Endothelial cell of umbilical vein (primary cell): ENCODE measurements at regions not wholly inside any gene's neighbourhood (a gene's known extent, or its start where the extent isn't known, plus 50 kb on each side); places are given as distances from the start of the nearest gene placed in this dataset.

Experiments
- BruUV-seq: library from RNA; stranded (reverse); fragments of 400-500 nt; replicated peaks from 2 replicates; lab custom pipeline; 2021; lab: Mats Ljungman, UMichigan
- CTCF ChIA-PET: fragments of 300-600, 350-600 bp; sonication (Branson Sonifier 250); formaldehyde crosslinking; loops from one replicate; lab custom pipeline; 2021; ENCODE audit warnings: antibody characterized with exemption, inconsistent platforms; lab: Charles Lee
- POLR2A ChIA-PET: fragments of 300-600, 350-600 bp; sonication (Branson Sonifier 250); formaldehyde crosslinking; loops from one replicate; lab custom pipeline; 2021; ENCODE audit warnings: antibody characterized with exemption, inconsistent platforms; lab: Charles Lee
- DNase-seq: peaks from one replicate; pipeline ENCODE4 v3.0.0-alpha.2; 2011; ENCODE audit warnings: low read depth, low spot score
- FAIRE-seq: peaks from 2 replicates; lab custom pipeline; 2011; peaks lifted over from hg19 to GRCh38; lab: Jason Lieb, UNC
- H2AFZ ChIP-seq: 2 replicates; pipeline ENCODE4 v1.6.0; 2012; ENCODE audit warnings: low read depth, low read length, control low read depth, inconsistent platforms
- H3K27ac ChIP-seq: 2 replicates; pipeline ENCODE4 v1.5.1; 2011; ENCODE audit warnings: low read depth, mild to moderate bottlenecking, control low read depth, low read length, moderate library complexity; ENCODE audit not compliant: insufficient read depth
- H3K27me3 ChIP-seq, 2 experiments: 2 replicates each; pipeline versions ENCODE4 v1.6.0 to v1.6.1; 2011; ENCODE audit warnings: low read length in 2 of 2, mixed read lengths in 1 of 2; ENCODE audit not compliant: control insufficient read depth in 2 of 2, insufficient read depth in 2 of 2
- H3K36me3 ChIP-seq, 2 experiments: 2 replicates in 1 of 2; 3 replicates in 1 of 2; pipeline ENCODE4 v1.5.1; 2011; ENCODE audit warnings: low read length in 2 of 2, mild to moderate bottlenecking in 1 of 2, moderate library complexity in 1 of 2; ENCODE audit not compliant: control insufficient read depth in 2 of 2, insufficient read depth in 2 of 2; ENCODE audit errors: extremely low read depth in 1 of 2
- H3K4me1 ChIP-seq: 3 replicates; pipeline ENCODE4 v1.5.1; 2011; ENCODE audit warnings: mild to moderate bottlenecking, low read length; ENCODE audit not compliant: control insufficient read depth, insufficient read depth; ENCODE audit errors: extremely low read depth
- H3K4me2 ChIP-seq: 2 replicates; pipeline ENCODE4 v1.6.1; 2011; ENCODE audit warnings: low read length, control low read depth, mixed read lengths; ENCODE audit not compliant: insufficient read depth
- H3K4me3 ChIP-seq, 3 experiments: fragments of 200-600 bp in 1 of 3; sonication (generic), shearing (Covaris generic) in 1 of 3; replicated peaks in 1 of 3; 2 replicates each; pipeline ENCODE4 v1.5.1; 2011 to 2016; ENCODE audit warnings: control low read depth in 3 of 3, low read length in 3 of 3, mild to moderate bottlenecking in 2 of 3, inconsistent platforms in 1 of 3, low read depth in 1 of 3, moderate library complexity in 1 of 3; ENCODE audit not compliant: insufficient read depth in 1 of 3
- H3K79me2 ChIP-seq: 2 replicates; pipeline ENCODE4 v1.6.0; 2012; ENCODE audit warnings: low read length, inconsistent platforms; ENCODE audit not compliant: control insufficient read depth, insufficient read depth
- H3K9ac ChIP-seq: replicated peaks from 2 replicates; pipeline ENCODE3; 2011; ENCODE audit warnings: low read length, control low read depth; ENCODE audit not compliant: insufficient read depth; ENCODE audit errors: extremely low read depth
- H3K9me1 ChIP-seq: replicated peaks from 3 replicates; pipeline ENCODE4 v1.6.0; 2011; ENCODE audit warnings: mild to moderate bottlenecking, low read length; ENCODE audit not compliant: control insufficient read depth, insufficient read depth; ENCODE audit errors: extremely low read depth
- H3K9me3 ChIP-seq: replicated peaks from 2 replicates; pipeline ENCODE4 v1.5.1; 2012; ENCODE audit warnings: low read length, inconsistent platforms; ENCODE audit not compliant: control insufficient read depth, insufficient read depth
- H4K20me1 ChIP-seq: replicated peaks from 2 replicates; pipeline ENCODE3; 2011; ENCODE audit warnings: mild to moderate bottlenecking, low read length; ENCODE audit not compliant: control insufficient read depth, insufficient read depth; ENCODE audit errors: extremely low read depth
- FOS ChIP-seq: IDR thresholded peaks from 2 replicates; pipeline ENCODE4 v1.6.1; 2011; ENCODE audit warnings: mild to moderate bottlenecking, low read length, moderate library complexity, borderline replicate concordance; ENCODE audit not compliant: insufficient read depth
- GATA2 ChIP-seq: IDR thresholded peaks from 2 replicates; pipeline ENCODE4 v1.7.0; 2011; ENCODE audit warnings: low read depth, mild to moderate bottlenecking, moderate library complexity, mixed read lengths, low read length; ENCODE audit not compliant: insufficient read length, insufficient read depth
- JUN ChIP-seq: IDR thresholded peaks from 2 replicates; pipeline ENCODE4 v1.6.1; 2011; ENCODE audit warnings: borderline replicate concordance, low read depth; ENCODE audit not compliant: insufficient read length, insufficient read depth
- POLR2A ChIP-seq: IDR thresholded peaks from 2 replicates; pipeline ENCODE4 v1.6.1; 2012; ENCODE audit warnings: low read depth, mild to moderate bottlenecking, control low read depth, low read length
- POLR2AphosphoS5 ChIP-seq: IDR thresholded peaks from 2 replicates; pipeline ENCODE4 v1.6.1; 2012; ENCODE audit warnings: low read depth, mild to moderate bottlenecking, control low read depth, low read length, moderate library complexity; ENCODE audit not compliant: insufficient read depth
- dilution Hi-C: fragments of 300-500 bp; cut with MboI; formaldehyde crosslinking; loops from one replicate; pipeline ENCODE4 v1.15.0; 2019; ENCODE audit warnings: low sequenced_read_pairs; ENCODE audit not compliant: extremely low pct_ligation_motif_present
- intact Hi-C: fragments of 100-400 bp; cut with micrococcal nuclease; formaldehyde crosslinking; loops from one replicate; pipeline ENCODE4 v1.10.0; 2022
- TF ChIP-seq, protein P1 (sequence below): IDR thresholded peaks from 2 replicates; pipeline ENCODE4 v1.6.1; 2011; ENCODE audit not compliant: insufficient read depth, insufficient read length
- TF ChIP-seq, protein P2 (sequence below), 2 donors: IDR thresholded peaks; 1 replicate in 1 of 2; 2 replicates in 1 of 2; pipeline ENCODE4 v1.5.1; 2011; ENCODE audit warnings: low read length in 2 of 2, mild to moderate bottlenecking in 2 of 2, moderate library complexity in 2 of 2, control low read depth in 1 of 2, inconsistent platforms in 1 of 2, low read depth in 1 of 2; ENCODE audit not compliant: insufficient read depth in 1 of 2; ENCODE audit errors: extremely low read depth in 1 of 2

GRCh38 chr5:171573451-171574225 lies 154.2 kb downstream of the FGF18 start:
- H3K9me3 ChIP-seq: no peaks in the 10 kb centered on the region
- no TSS peak for BruUV-seq
- H3K4me2 ChIP-seq: no peak overlapping the region
- no peak for DNase-seq
- peaks cover 17% of the 10 kb centered on the region for H3K4me1 ChIP-seq
- FAIRE-seq: no peak
- intact Hi-C loops: no loop called here
- H4K20me1 ChIP-seq: no peaks in the 10 kb centered on the region
- CTCF ChIA-PET: no interaction called here
- H3K4me3 ChIP-seq: no peak overlapping the region
- no peaks in the 10 kb centered on the region for H3K9me1 ChIP-seq
- no peak overlapping the region for H3K27ac ChIP-seq
- H2AFZ ChIP-seq: no peak overlapping the region
- no peaks in the 10 kb centered on the region for H3K36me3 ChIP-seq
- peaks cover 3% of the 10 kb centered on the region in 2 experiments for H3K27me3 ChIP-seq
- TF ChIP-seq POLR2AphosphoS5 (no peak), JUN (no peak), FOS (no peak)
- no peak overlapping the region for H3K9ac ChIP-seq
- H3K79me2 ChIP-seq: no peaks in the 10 kb centered on the region
- POLR2A ChIA-PET: no interaction called here
- dilution Hi-C loops: no loop called here

DNA sequence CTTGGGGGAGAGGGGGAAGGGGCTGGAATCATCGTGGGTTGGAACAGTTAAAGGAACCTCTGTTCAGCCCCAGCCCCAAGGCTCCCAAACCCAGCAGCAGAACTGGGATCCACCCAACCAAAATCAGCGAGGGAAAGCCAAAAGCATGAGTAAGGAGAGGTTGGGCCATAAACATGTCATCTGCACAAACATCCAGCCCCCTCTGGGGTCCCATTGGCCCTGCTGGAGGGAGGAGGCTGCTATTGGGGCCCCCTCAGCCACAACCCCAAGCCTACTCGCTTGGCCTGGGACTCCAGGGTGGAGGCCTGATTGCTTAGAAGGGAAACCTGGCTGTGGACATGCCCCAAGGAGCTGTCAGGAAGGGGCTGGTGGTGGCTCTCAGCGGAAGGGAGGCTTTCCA lies 154.9 kb downstream of the FGF18 start:
- no peak for DNase-seq
- POLR2A ChIA-PET: no interaction called here
- H3K4me2 ChIP-seq: no peak overlapping the region
- H3K9me3 ChIP-seq: no peaks in the 10 kb centered on the region
- CTCF ChIA-PET: no interaction called here
- H4K20me1 ChIP-seq: no peaks in the 10 kb centered on the region
- dilution Hi-C loops: no loop called here
- H3K36me3 ChIP-seq: no peaks in the 10 kb centered on the region
- no peak overlapping the region for H2AFZ ChIP-seq
- no peak overlapping the region for H3K4me3 ChIP-seq
- no peak overlapping the region for H3K9ac ChIP-seq
- intact Hi-C loops: no loop called here
- no peak overlapping the region for H3K27ac ChIP-seq
- no TSS peak for BruUV-seq
- no peaks in the 10 kb centered on the region for H3K9me1 ChIP-seq
- no peak for TF ChIP-seq GATA2
- TF ChIP-seq FOS: no peak
- TF ChIP-seq POLR2A: no peak
- TF ChIP-seq, protein P1, sequence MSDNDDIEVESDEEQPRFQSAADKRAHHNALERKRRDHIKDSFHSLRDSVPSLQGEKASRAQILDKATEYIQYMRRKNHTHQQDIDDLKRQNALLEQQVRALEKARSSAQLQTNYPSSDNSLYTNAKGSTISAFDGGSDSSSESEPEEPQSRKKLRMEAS: no peak
- TF ChIP-seq JUN: no peak
- TF ChIP-seq, protein P2, sequence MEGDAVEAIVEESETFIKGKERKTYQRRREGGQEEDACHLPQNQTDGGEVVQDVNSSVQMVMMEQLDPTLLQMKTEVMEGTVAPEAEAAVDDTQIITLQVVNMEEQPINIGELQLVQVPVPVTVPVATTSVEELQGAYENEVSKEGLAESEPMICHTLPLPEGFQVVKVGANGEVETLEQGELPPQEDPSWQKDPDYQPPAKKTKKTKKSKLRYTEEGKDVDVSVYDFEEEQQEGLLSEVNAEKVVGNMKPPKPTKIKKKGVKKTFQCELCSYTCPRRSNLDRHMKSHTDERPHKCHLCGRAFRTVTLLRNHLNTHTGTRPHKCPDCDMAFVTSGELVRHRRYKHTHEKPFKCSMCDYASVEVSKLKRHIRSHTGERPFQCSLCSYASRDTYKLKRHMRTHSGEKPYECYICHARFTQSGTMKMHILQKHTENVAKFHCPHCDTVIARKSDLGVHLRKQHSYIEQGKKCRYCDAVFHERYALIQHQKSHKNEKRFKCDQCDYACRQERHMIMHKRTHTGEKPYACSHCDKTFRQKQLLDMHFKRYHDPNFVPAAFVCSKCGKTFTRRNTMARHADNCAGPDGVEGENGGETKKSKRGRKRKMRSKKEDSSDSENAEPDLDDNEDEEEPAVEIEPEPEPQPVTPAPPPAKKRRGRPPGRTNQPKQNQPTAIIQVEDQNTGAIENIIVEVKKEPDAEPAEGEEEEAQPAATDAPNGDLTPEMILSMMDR (IDR thresholded peaks at IDR 0.05; ENCODE audit: extremely low read depth in 1 of 2, insufficient read depth in 1 of 2, low read depth in 1 of 2, low read length in 2 of 2): no peak
- no peak for FAIRE-seq
- peaks cover 13% of the 10 kb centered on the region for H3K4me1 ChIP-seq
- H3K79me2 ChIP-seq: no peaks in the 10 kb centered on the region
- peaks cover 3% of the 10 kb centered on the region in 2 experiments for H3K27me3 ChIP-seq
